ENCODE measurements at regions not wholly inside any gene's neighbourhood (a gene's known extent, or its start where the extent isn't known, plus 50 kb on each side); places are given as distances from the start of the nearest gene placed in this dataset.

GRCh38 chr6:168849459-168849858, 404.2 kb downstream of the THBS2 start:
- TF ChIP-seq TAF1 (IDR thresholded peaks at IDR 0.05; ENCODE audit: low read depth, low read length): no peak
- no peak for TF ChIP-seq POU2F2 (IDR thresholded peaks at IDR 0.05; ENCODE audit: low read depth, low read length)
- TF ChIP-seq POLR2AphosphoS5 (IDR thresholded peaks at IDR 0.05; ENCODE audit: low read depth, low read length): no peak
